SHP77 (cell line): ENCODE measurements at regions not wholly inside any gene's neighbourhood (a gene's known extent, or its start where the extent isn't known, plus 50 kb on each side); places are given as distances from the start of the nearest gene placed in this dataset.
A peak's percentile ranks its signal among the peaks of the same experiment; 100 is the strongest.
"Not testable (repeated sequence)": the region's sequence is repeated elsewhere in the genome, so short reads cannot be mapped to it uniquely, and the experiment has no call there.

Source experiments
- DNase-seq, 2 experiments: peaks; one replicate each; lab custom pipeline; 2025; lab: John Stamatoyannopoulos, UW

DNA sequence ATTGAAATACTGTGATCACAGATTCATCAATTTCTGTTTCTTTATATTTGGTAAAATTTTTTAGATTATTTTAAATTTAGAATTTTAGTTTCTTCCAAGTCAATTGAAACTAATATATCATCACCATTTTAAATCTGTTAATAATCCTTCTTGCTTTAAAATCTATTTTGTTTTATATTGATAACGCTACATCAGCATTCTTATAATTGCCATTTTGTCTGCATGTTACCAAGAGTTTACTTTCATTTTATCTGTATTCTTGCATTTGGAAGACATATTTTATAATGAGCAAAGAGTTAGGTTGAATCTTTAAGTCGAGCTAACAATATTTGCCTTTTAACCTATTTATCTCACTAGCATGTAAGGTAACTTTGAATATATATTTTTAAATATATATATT, 890.6 kb downstream of the DNAJB9 start:
- no peak for DNase-seq

DNA sequence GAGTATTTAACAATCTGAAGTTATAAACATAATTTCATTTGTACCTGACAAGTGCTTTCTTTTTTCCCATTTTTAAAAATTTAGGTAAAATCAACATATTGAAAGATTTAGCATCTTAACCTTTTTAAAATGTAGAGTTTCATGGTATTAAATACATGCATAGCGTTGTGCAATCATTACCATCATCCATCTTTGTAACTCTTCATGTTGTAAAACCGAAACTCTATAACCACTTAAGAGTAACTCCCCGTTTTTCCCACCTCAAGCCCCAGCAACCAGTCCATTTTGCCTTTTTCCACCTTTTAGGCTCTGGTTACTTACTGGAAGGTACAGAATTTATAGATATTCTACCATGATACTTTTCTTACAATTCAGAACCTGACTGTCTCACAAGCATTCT, 892.5 kb downstream of the DNAJB9 start:
- no peak for DNase-seq

DNA sequence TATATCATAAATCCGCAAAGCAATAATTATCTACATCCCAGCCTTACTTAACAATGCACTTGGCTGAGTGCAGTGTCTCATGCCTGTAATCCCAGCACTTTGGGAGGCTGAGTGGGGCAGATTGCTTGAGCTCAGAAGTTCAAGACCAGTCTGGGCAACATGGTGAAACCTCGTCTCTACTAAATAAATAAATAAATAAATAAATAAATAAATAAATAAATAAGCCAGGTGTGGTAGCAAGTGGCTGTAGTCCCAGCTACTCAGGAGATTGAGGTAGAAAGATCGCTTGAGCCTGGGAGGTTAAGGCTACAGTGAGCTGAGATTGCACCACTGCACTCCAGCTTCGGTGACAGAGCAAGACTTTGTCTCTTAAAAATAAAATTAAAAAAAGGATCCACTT, 898.1 kb downstream of the DNAJB9 start:
- DNase-seq: not testable (repeated sequence)

DNA sequence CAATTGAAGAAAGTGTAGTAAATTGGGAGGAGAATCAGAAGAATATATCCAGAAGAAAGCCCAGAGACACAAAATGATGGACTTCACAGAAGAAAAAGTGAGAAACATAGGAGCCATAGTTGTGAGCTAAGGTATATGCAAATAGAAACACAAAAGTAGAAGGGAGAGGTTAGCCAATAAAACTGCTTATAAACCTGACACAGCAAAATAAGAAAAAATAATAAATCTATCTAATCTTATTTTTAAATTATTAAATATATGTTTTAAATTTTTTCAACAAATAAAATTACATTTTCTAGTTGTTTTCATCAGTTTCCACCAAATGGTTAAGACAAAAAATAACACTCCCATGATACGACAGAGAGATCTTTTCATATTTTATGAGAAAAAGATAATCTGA, 903.5 kb downstream of the DNAJB9 start:
- DNase-seq: no peak

DNA sequence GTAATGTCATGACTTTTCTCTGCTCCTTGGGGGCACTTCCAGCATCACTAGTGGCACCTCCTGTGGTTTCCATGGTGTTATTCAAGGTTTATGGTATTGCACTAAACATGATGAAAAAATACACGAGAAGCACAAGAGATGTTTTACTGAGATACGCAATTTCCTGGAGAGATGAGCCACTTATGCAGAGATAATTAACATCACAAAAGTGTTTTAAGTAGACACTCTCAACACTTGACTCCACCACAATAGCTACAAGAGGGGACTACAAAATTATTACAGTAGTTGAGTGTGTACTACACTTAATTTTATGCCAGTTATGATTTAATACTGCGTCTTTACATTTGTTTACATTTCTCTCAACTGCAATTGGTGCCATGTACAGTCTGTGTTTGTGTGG, 906.7 kb downstream of the DNAJB9 start:
- DNase-seq: no peak

DNA sequence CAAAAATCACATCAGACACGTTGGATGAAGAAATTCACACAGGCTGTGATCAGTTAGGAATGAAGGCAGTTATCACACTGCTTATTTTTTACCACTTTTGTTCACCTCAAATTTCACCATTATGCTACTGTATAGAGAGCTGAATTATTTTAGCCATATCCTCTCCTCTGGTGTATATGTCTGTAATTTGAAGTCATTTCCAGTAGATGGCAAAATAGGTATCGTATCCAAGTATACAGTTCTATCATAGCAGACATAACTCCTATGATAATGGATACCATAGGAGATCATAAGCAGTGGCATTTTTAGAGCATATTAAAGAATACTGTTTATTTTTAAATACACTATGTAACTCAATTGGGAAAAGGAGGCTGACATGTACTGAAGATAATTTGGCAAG, 909.7 kb downstream of the DNAJB9 start:
- DNase-seq: peak in 1 of 2 experiments; percentile 5

DNA sequence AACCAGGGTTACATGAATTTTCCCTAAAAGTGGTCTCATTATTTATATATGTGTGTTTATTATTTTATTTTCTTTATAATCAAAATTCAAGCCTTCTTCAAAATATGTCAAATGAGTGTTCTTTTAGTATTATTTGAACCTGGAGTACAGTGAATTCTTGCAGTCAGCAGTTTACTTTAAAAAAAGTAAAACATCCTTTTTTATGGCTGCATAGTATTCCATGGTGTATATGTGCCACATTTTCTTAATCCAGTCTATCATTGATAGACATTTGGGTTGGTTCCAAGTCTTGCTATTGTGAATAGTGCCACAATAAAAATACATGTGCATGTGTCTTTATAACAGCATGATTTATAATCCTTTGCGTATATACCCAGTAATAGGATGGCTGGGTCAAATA, 920.9 kb downstream of the DNAJB9 start:
- DNase-seq: not testable (repeated sequence)

DNA sequence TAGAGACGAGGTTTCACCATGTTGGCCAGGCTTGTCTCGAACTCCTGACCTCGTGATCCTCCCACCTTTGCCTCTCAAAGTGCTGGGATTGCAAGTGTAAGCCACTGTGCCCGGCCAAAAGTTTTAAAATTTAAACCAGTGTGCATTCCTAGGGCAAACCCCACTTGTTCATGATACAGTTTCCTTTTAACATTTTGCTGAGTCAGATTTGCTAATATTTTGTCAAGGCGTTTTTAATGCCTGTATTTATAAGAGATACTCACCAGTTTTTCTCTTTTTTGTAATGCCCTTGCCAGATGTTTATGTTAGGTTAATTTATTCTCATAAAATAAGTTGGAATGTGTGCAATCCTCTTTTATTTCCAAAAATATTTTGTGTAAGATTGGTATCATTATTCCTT, 927.4 kb downstream of the DNAJB9 start:
- no peak for DNase-seq

DNA sequence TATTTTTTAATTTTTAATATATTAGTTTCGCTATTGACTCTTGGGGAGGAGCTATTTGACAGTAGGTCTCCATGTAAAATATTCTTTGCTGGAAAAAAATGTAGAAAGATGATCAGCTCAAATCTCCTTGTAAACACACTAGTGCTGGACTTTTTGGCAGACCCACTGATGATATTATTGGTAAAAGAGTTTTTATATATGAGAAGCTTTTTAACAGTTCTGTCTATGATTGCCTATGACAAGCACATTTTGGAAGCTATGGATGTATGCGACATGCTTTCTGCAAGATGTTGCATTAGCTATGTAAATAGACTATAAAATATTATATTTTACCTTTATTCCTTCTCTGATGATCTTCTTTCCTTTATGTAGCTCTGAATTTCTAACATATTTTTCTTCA, 928.5 kb downstream of the DNAJB9 start:
- DNase-seq: no peak

DNA sequence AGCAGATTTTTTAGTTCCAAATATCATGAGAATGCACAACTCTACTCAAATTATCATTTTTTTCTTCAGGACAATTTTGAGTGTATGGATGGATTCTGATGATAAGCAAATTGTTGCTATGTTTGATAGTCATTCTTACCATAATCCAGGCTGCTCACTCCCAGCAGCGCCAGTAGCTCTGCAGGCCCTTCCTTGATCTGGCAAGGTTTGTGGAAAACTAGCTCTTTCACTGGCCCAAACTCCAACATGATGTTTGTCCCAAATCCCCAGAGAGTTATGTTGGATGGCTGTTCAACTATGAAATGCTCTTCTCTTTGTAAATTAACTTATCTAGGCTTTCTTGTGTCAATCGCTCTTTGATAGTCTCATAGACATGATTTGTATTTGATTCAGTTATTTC, 933.7 kb downstream of the DNAJB9 start:
- DNase-seq: no peak

DNA sequence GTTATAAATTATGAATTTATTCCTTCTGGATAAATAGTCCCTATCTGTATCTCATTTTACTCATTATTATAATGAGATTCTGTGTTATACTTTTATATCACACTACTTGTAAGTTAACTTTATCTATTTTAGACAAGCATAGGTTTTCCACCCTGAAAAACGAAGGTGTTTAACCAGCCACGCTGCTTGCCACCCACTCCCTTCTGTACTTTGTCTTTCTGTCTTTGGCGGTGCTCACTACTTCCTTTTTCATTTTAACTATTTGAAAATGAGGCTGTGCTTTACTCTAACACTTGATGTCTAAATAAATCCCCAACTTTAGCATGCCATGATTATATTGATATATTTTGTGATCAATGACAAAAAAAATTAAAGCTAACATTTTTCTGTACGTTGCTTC, 952.9 kb downstream of the DNAJB9 start:
- DNase-seq: no peak

DNA sequence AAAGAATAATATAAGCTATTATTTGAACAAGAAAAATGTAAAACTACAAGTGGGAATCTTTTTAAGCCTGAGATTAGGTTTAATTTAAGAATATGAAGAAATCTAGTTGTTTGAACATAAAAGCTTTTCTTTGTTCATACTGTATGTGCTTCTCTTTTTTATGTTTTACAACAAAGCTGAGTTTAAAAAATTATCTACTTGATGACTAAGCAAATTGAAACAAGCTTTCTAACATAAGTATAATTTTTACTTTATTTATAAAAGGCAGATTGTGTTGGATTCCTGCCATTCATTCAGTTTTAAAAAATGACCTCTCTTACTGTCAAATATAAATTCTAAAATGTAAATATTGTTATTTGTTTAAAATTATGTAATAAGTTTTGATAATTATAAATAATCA, 958.2 kb downstream of the DNAJB9 start:
- DNase-seq: no peak

DNA sequence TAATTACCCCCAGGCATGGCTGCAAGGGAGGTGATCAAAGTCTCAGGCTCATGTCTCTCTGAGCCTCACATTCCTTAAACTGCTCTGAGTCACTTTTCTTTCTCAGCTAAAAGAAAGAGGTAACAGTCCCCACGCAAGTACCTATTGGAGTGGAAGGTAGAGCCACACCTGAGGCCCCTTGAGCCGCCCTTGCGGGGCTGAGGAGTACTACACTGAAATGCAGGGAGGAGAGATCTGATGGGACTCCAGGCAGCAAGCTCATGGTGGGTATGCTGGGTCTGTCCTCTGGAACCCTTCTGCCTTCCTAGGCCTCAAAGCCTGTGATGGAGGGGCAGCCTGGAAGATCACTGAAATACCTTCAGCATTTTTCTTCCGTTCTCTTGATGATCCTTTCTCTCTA, 960.0 kb downstream of the DNAJB9 start:
- DNase-seq: no peak

DNA sequence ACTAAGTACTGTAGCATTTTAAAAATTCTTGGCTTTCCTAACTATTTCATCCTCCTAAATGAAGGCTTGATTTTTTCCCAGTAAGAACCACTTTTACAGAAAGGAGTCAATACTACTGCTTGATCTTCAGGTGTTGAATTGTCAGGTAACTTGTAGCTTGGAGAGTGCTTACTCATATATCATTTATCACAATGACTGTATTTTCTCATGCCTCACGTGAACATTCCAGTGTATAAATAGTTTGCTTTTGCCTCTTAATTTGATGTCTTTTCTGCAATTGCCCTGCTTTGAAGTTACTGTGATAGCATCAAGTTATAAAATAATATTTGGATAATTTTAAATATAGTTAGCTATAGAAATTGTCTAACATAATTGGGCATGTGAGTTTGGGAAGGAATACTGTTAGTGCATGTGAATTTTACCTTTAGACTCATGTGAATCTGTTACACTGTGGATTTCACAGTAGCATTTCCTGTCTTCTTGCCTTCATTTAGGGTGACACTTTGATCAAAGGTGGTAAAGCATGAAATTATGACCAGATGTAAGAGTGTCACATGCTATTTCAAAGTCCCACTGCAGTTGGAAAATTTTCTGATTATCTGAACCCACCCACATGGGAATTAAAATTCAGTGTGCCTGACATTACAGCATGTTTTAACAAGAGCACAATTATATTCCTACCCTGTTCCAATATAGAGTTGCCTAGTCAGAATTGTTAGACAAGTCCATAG, 962.8 kb downstream of the DNAJB9 start:
- DNase-seq: no peak

DNA sequence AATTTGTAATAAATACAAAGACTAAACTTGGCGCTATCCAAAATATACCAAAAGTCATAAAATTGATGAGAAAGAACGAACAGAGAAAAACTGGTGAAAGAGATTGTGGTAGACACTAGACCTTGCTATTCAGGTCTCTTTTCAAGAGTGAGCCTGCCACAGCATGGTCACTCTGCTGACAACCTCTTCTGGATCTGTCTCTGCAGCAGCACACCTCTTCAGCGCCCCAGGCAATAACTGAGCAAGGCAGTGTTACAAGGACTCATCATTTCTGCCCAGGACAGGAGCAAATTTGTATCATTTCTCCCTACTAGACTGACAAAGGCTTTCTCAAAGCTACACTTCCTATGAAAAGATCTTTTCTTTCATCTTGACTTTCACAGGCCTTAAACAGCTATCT, 976.0 kb downstream of the DNAJB9 start:
- no peak for DNase-seq

DNA sequence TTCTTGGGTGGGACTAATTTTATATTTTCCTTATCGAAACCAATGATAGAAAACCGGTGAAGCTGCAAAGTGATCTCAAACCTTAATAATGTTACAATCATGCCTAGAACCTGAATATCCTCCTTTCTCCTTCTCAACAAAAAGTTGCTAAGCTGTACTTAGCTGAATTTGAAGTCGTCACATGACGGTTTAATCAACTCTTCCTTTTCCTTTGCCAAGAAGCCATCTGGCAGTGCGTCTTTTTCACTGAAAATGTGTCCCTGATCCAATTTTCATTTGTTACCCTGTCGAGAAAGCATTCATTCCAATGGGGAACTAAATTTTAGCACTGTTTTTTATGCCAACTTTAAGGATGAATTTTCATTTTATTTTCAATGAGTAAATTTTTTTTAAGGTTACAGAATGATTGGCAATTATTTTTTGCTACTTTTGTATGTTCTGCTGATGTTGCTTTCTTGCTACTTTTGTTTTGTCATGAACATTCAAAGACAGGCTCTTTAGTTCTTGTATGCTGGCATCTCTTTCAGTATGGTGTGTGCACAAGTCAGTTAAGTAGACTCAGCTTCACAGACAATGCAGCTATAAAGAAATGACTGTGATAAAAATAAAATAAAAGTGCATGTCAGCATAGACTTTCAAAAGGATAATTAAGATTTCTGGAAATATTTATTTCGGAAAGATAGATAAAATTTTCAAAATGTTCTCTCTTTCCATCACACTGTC, 980.0 kb downstream of the DNAJB9 start:
- DNase-seq: no peak

DNA sequence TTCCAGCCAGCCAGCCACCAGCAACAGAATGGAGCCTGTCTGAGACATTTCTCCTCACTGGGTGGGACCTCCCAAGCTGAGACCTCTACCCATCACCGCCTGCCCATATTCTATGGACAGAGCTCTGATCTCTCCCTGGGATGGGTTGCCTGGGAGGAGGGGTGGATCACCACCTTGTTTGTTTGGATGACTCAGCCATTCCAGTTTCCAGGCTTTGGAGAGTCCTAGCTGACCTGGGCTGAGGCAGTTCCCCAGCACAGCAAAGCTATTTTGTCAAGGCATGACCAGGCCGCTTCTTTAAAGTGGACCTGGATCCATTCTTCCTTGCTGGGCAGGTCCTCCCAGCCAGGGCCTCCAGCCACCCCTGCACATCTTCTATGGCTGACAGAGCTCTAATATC, 982.3 kb downstream of the DNAJB9 start:
- no peak for DNase-seq

DNA sequence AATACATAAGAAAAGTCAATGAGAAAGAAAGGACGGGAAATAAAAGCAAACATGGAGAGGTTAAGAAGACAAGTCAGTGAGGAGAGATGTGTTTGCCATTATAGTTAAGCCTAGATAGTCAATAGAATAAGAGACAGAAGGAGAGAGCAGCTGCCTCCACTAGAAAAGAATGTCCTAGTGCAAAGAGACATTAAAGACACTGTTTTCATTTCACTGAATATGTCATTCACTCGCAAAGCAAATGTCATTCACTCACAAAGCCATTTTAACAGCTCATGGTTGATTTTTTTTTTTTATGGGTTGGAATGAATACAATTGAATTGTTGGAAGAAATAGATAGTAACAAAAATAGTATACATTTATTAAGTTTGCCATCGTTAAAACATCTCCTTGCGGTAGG, 1007.6 kb downstream of the DNAJB9 start:
- no peak for DNase-seq

DNA sequence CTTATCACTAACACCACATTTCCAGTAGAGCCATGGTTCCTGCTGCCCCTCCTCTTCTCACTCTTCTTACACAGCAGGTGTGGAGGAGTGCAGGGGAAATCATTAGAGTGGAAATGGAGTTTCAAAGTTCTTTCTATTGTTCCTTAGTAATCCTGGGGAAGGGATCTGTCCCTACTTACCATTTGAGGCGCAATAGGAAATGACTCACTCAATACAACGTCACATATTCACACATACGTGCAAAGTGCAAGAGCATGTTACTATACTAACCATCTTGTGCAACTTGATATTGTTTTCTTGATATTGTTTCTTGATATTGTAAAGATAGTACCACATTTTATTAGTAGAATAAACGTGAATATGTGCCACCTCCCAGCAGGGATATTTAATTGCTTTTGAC, 1010.2 kb downstream of the DNAJB9 start:
- DNase-seq: no peak

DNA sequence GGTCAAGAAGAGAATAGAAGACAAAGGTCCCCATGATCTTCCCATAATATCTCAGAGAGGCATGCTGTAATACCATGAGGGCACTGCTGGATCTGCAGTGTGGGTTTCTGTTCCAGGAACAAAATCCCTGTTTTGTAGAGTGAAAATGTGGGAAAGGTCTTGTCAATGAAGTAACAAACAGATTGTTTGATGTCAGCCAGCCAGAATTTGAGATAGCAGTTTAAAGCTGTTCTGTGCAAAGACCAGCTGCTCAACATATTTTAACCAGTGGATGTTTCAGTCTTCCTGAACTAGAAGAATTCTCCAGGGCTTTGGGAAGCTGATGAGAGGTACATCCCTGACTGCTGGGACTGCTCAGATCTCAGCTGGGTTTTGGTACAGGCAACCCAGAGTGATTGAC, 1012.5 kb downstream of the DNAJB9 start:
- DNase-seq: no peak

DNA sequence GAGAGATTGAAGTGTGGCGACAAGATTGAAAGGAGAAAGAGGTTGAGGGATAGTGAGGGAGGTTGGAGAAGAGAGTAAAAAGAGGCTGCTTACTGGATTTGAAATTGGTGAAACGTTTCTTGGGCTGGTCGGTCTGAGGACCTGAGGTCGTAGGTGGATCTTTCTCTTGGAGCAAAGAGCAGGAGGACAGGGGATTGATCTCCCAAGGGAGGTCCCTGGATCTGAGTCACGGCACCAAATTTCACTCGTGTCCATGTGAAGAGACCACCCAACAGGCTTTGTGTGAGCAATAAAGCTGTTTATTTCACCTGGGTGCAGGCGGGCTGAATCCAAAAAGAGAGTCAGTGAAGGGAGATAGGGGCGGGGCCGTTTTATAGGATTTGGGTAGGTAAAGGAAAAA, 1027.3 kb downstream of the DNAJB9 start:
- DNase-seq: not testable (repeated sequence)

DNA sequence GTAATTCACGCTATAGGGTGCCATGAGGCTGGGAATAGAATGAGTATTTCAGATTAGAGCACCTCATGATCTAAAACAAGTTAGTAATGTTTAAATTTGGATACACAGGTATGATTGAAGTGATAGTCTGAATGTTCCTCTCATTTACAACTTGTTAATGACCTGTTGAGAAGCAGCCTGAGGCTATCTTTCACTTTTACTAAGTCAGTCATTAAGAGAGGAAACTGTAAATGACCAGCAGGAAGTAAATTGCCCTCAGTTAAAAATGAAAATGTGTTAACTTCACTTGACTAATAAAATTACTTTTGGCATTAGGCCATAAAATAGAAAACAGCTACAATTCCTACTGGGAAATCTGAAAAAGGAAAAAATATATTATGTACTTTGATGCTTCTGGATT, 1042.0 kb downstream of the DNAJB9 start:
- DNase-seq: no peak

DNA sequence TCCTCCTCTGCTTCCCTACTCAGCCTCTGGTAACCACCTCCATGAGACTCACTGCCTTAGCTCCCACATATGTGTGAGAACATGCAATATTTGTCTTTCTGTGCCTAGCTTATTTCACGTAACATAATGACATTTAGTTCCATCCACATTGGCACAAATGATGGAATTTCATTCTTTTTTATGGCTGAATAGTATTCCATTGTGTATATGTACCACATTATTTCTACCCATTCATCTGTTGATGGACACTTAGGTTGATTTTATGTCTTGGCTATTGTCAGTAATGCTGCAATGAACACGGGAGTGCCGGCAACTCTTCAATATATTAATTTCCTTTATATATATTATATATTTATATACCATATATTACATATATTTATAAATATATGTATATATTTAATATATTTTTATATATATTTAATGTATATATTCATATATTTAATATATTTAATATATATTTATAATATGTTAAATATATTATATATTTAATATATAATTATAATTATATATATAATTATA, 1046.9 kb downstream of the DNAJB9 start:
- DNase-seq: no peak

DNA sequence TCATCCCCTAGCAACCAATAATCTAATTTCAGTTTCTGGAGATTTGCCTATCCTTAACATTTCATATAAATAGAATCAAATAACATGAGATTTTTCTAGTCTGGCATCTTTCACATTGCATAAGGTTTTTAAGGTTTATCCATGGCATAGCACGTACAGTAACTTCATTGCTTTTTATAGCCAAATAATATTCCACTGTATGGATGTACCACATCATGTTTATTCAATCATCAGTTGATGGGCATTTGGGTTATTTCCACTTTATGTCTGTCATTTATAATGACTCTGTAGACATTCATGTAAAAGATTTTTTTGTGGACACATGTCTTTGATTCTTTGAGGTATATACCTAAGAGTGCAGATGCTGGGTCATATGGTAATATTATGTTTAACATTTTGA, 1052.6 kb downstream of the DNAJB9 start:
- DNase-seq: no peak
